ENCODE measurements at regions not wholly inside any gene's neighbourhood (a gene's known extent, or its start where the extent isn't known, plus 50 kb on each side); places are given as distances from the start of the nearest gene placed in this dataset.

DNA sequence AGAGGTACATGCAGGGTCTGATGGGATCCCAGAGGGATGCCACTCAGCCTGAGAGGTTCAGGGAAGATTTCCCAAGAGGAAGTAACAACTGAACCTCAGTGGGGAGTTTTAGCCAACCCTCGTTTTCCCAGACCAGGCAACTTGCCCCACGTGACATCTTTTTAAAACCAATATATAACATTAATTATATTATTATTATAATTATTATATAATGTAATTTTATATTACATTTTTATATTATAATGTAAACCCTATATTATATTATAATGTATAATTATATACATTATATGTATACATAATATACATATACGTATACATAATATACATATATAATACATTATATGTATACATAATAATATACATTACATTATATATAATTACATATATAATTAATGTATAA, 62.8 kb upstream of the WWC1 start:
- intact Hi-C loops (cut with DNase I) = no loop called here
- no peak for DNase-seq (ENCODE audit: low spot score)

- no peak for DNase-seq (ENCODE audit: low spot score)
- intact Hi-C loops (cut with DNase I) = no loop called here
Observed at GRCh38 chr5:168234133-168234532, 57.3 kb upstream of the WWC1 start.

DNA sequence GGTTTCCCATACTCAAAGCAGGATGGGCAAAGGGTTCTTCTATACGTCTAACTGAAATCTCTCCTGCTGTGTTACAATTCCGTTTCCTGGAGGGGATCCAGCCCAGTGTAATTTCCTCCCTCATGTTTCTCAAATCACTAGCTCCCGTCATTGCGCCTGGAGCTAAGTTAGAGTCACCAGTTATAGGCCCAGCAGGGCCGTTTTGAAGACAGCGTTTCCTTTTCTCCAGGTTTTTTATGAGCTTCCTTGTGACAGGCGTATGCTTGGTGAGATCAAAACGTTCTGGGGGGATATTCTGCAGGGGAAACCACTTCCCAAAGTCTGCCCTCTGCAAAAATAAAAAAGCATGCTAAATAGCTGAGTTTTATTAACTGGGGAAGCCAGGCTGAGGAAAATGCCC, 53.0 kb upstream of the WWC1 start:
- intact Hi-C loops (cut with DNase I) = no loop called here

DNA sequence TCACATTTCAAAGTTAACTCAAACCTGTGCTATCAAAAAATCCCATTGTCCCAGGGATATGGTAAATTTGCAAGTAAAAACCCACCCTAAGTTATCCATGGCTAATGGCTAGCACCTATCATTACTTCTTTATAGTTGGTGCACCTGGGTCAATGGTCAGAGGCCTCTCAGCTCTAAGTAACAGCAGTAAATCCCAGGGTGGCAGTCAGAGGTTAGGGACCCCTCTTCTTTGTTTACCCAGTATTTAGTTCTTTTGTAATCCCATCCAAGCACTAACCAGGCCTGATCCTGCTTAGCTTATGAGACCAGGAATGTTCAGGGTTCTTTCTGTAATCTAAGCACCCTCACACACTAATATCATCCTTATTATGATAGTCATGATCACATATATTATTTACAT, 52.1 kb upstream of the WWC1 start:
- DNase-seq (ENCODE audit: low spot score) = no peak
- intact Hi-C loops (cut with DNase I) = no loop called here

More for the DNA sequence above, 53.0 kb upstream of the WWC1 start:
- DNase-seq (ENCODE audit: low spot score) = no peak

Data from cardiac septum (tissue), 1 donor.